Gastrocnemius medialis (tissue), 4 donors: ENCODE measurements at regions not wholly inside any gene's neighbourhood (a gene's known extent, or its start where the extent isn't known, plus 50 kb on each side); places are given as distances from the start of the nearest gene placed in this dataset.

Experiments
- CTCF ChIP-seq, 5 experiments: fragments of 450-650 bp in 3 of 5; fragments of 200-600 bp in 2 of 5; sonication (generic) in 2 of 5; IDR thresholded peaks in 4 of 5; conservative IDR thresholded peaks in 1 of 5; 1 replicate in 4 of 5; 2 replicates in 1 of 5; pipeline ENCODE4 v1.5.1; 2016 to 2019; ENCODE audit warnings: antibody characterized with exemption in 5 of 5, mild to moderate bottlenecking in 3 of 5, moderate library complexity in 3 of 5
- POLR2A ChIP-seq, 2 donors: fragments of 450-650 bp; IDR thresholded peaks; one replicate each; pipeline ENCODE4 v1.6.1; 2017; ENCODE audit warnings: antibody characterized with exemption in 2 of 2, mild to moderate bottlenecking in 2 of 2, moderate library complexity in 2 of 2

DNA sequence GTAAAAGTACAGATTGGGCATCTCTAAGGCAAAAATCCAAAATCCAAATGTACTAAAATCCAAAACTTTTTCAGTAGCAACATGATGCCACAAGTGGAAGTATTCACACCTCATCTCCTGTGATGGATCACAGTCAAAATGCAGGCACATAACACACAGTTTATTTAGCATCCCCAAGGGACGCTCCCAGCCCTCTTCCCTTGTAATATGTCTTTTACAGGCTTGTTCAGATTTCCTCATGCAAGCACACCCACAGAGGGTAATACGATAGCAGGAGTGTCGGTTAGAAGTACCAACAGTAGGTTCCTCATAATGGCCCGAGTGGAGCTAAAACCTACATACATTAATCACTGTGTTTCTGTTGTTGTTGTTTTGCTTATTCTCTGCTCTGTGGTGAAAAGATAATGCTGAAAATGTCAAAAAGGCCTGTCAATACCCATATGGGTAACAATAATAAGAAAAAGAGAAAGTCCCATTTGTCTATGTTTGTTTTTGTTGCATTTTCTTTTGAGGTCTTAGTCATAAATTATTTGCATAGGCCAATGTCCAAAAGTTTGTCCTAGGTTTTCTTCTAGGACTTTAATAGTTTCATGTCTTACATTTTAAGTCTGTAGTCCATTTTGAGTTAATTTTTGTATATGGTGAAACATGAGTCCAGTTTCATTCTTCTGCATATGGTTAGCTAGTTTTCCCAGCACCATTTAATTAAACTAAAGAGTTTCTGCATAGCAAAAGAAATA, 133.1 kb downstream of the LRIG3 start:
- TF ChIP-seq CTCF (IDR thresholded peaks at IDR 0.05 in 4 of 5, conservative IDR thresholded peaks at IDR 0.05 in 1 of 5), result no peak
- TF ChIP-seq POLR2A (IDR thresholded peaks at IDR 0.05), result no peak
